ENCODE measurements at regions not wholly inside any gene's neighbourhood (a gene's known extent, or its start where the extent isn't known, plus 50 kb on each side); places are given as distances from the start of the nearest gene placed in this dataset.

DNA sequence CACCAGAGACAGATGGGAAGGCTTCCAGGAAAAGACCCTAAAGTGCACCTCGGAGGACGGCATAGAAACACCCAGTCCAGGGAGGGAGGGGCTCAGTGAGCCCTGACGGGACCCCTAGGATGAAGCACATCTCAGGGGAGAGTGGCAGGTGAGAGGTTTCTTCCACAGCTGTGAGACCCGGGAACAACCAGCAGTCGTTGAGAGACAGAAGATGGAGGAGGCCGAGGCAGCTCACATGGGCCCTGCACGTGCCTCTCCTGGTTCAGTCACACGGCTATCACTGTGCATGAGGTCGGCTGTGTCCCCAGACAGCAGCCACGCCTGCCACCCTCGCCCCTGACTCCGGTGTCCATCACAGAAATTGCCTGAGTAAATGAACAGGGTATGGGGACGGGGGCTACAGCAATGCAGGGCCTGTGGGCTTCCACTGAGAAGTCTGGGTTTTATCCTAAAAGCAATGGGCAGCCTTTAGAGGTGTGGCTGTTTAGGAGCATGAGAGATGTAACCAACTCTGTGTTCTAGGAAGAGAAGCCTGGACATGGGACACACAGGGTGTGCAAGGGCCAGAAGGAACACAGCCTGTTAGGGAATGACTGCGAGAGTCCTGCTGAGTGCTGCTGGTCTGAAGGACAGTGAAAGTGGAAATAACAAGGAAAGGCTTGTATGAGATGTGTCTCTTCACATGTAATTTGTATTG lies 102.0 kb downstream of the TMEM18 start:
- DNase-seq (ENCODE audit: low read depth, low spot score): no peak

DNA sequence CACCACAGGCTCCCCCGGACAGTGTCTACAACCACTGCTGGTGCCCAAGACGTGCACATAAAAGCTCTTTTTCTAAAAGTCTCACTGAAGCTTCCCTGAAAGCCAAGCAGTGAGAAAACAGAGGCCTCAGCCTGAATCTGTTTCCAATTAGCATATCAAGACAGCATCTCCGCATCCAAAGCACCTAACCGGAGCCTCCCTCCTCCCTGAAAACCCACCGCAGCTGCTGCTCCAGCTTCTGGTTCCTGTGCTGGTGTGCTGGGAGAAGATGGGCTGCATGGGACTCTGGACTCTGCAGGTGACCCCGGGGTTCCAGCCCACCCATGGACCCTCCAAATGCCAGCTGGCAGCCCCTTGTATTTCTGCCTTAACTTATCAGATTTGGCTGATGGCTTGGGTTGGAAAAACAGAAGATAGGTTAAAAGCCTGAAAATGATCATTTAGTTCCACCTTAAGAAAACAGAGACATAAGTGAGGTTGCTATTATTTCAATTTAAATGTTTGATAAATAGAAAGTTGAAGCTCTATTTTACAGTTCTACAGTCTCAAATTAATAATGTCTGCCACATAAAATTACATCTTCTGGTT lies 103.3 kb downstream of the TMEM18 start:
- no peak for DNase-seq (ENCODE audit: low read depth, low spot score)

DNA sequence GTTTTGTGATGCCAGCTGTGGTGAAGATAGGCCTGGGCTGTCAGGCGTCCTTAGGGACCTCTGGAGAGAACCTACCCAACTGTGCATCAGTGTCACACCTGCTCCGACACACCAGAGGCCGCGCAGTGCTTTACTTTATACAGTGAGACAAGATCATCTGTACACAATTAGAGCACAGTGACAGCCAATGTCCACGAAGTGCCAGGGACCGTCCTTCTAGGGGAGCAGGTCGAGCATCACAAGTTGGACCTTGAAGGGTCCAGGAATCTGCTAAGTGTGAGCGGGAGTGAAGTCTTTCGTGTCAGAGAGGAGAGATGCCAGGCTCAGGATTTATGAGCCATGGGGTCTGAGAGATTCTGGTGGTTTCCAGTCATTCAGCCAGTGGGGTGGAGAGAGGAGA lies 104.2 kb downstream of the TMEM18 start:
- no peak for DNase-seq (ENCODE audit: low read depth, low spot score)

DNA sequence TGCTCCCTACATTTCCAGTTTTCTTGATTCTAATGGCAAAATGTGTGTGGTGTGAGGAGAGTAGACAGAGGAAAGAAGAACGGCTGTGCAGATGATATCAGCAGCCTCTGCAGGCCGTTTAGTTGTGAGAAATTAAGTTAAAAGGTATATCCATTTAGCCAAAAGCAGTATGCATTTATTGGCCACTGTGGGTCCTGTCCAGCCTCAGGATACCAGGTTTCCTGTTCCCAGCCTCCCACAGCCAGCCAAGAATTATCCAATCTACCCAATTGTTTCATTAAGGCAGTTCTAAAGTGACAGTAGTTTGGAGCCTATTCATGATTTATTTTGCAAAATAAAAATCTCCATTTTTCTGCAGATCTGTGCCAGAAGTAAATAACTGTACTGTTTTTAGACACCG lies 107.5 kb downstream of the TMEM18 start:
- no peak for DNase-seq (ENCODE audit: low read depth, low spot score)

DNA sequence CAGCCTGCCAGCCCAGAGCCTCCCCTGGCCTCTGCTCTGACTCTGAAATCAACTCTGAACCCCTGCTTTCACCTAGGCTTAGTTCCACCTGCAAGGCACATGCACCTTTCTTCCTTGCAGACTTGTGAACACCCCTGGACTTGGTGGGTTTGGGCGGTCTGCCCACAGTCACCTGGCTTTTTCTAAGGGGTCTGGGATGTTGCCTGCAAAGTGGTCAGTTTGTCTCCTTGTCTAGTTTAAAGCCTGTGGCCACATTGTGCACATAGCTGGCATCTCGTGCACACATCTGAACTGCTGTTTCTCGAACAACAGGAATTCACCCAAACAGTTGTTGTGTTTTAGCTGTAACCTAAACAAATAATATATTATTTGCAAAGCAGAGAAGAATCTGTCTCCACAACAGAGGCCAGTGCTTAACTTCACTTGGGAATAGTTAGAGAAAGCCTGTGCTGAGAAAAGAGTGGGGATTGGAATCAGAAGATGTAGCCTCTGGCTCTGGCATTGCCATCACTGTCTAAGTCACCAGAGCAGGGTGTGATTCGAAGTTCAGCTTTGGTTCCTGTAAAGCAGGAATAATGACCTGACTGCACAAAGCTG lies 108.5 kb downstream of the TMEM18 start:
- DNase-seq (ENCODE audit: low read depth, low spot score): no peak

DNA sequence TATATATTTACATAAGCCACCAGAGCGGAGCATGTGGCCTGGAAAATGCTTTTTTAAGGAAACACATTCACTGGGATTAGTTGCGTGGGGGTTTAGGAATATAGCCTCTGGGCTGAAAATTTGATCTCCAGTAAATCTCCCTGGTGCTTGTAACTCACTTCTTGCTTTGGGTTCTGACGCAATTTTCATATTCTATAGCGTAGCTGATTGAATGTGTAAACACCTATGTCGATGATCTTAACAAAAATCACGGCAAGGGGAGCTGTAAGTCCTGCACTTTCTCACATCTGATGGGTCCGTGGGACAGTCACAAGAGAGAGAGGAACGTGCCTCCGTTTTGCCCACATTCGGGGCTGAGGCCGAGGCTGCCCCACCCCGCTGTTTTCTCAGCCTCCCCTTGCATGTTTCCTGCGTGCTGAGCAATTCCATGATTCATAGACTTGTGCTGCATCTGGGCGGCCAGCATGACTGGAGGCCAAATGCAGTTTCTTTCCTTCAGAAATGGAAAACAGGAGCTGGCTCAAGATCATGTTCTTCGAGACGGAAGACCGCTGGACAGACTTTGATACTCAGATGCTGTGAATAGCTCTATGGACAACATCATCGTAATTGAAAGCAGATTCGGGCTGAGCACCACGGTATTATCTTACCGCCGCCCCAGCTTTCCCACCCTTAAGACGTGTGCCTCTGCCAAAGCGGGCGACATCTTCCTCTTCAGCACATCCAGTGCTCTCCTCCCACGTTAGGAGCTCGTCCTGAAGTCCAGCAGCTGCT lies 109.2 kb downstream of the TMEM18 start:
- peak; percentile 37 for DNase-seq (ENCODE audit: low read depth, low spot score)

DNA sequence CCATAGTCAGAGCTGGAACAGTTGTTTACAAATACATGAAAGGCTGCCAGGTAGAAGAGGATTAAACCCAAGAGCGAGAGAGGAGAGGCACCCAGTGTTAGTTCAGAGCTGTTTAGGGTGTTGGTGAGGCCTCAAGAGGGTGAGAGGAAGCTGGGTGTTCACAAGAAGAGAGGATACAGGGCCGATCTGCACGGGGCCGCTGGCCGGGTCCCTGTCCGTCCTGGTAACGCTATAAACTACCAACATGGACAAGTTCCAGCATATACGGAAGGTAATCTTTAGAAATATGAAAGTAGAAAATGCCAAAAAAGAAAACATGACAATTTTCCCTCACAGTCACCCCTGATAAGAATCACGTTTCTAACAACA lies 109.7 kb downstream of the TMEM18 start:
- DNase-seq (ENCODE audit: low read depth, low spot score): no peak

DNA sequence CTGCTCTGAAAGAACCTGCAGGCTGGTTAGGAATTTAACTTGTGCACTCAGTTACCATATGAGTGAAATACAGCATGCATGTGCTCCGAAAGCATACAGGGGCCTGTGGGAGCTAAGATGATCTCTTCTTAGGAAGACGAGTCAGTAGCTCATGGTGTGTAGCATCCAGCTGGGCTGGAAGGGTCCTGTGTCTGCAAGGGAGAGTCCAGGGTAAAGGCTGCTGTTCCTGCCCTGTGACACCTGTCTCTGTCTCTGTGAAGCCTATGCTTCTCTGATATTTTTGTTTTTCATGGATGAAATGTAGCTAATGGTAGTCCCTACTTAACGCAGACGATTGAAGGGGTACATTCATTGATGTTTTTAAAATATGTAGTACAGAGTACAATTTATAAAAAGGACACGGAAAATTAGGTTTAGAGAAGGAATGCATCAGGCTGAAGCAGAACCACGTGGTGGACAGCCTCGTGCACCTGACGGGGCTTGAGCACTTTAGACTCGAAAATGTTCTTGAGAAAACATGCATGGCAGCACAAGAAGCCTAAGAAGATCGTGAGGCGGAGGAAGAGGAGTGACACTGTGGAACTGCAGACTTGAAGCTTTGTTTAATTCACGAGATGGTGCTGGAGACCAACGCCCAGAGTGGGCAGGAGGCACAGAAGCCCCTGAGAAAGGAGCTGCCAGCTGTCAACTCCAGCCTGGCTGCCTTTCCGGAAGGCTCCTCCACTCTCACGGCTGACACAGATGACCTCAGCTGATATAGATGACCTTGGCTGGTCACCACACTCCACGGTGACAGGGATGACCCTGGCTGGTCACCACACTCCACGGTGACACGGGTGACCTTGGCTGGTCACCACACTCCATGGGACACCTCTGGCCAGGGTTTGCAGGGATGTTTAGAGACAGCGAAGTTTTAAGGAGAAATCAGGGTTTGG lies 110.6 kb downstream of the TMEM18 start:
- DNase-seq (ENCODE audit: low read depth, low spot score): no peak

DNA sequence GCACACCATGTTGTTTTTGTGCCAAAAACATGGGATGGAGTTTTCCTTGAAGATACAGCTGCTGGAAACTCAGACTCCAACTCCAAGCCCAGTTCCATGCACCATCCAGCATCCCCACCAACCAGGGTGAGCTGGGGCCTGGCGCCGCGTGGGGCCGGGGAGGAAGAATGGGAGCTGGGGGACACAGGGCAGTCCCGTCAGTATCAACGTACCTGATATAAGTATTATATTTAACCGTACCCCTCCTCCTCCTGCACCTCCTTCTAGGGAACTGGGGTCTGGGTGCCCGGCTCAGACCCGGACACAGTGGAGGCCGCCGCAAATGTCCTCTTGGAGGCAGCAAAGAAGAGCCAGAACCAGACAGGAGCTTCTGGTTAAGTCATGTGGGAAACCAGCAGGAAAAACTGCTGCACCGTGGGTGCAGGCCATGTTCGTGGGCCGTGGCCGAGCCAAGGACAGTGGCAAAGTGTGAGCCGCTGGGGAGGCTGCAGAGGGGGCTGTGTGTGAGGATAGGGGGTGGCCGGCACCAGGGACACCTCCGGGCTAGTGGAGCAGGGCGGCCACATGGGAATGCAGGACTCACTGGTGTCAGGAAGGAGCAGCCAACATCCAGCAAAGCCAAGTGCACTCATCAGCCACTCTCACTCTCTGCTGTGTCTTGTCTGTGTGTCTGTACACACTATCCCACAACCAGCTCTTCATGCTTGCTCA lies 112.6 kb downstream of the TMEM18 start:
- DNase-seq (ENCODE audit: low read depth, low spot score): no peak

DNA sequence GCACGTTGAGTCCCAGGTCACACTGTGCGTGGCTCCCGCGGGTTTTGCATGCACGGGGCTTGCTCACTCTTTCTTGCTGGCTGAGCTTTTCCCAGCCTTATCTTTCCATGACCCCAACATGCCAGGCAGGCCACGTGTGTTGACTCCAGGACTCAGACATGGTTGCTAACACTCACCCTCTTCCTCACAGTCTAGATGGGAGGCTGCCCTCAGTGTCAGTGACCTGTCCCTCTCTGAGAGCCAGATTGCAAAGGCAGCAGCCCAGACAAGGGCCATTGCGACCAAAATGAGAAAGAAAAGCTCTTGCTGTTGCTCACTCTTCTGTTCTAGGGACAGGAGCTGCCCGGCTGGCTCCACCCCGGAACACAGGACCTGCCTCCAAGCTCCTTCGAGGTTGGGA lies 113.7 kb downstream of the TMEM18 start:
- DNase-seq (ENCODE audit: low read depth, low spot score): no peak

DNA sequence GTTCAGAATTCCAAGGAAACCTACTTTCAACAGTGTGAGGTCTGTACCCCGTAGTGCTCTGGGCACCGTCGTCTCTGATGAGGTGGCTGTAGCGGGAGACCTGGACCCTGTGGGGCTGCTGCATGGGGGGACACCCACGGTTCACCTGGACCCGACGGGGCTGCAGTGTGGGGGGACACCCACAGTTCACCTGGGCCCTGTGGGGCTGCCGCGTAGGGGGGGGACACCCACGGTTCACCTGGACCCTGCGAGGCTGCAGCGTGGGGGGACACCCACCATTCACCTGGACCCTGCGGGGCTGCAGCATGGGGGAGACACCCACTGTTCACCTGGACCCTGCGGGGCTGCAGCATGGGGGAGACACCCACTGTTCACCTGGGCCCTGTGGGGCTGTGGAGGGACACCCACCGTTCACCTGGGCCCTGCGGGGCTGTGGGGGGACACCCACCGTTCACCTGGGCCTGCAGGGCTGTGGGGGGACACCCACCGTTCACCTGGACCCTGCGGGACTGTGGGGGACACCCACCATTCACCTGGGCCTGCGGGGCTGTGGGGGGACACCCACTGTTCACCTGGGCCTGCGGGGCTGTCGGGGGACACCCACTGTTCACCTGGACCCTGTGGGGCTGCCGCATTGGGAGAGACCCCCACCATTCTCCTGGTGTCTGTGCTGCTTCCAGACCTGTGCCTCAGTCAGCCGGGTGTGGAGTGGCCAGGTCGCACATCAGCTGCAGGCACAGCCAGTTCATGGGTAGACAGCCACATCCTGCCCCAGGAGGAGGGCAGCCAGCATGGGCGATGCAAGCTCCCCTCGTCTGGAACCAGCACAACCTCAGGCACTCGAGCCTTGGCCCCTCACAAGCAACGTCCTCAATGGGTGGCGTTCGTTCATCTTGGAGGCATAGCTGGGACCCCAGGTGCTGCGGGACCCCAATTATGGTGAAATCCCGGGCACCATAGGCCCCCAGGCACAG lies 114.5 kb downstream of the TMEM18 start:
- no peak for DNase-seq (ENCODE audit: low read depth, low spot score)

DNA sequence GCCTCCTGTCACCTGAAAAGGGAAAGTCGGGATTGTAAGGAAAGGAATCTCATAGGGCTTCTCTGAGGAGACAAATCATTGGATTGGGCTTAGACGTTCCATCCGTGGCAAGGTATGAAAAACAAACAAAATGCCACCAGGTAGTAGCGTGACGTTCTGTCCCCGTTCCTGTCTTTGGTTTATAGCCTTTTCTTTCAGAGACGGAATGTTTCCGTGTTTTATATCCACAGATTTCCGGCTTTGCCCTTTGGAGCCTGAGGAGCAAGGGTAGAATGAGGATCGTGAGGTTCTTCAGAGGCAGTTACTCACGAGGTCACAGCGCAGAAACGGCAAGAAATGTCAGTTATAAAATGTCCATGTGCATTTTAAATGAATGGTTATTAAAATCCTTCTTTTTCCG lies 118.3 kb downstream of the TMEM18 start:
- DNase-seq (ENCODE audit: low read depth, low spot score): no peak

DNA sequence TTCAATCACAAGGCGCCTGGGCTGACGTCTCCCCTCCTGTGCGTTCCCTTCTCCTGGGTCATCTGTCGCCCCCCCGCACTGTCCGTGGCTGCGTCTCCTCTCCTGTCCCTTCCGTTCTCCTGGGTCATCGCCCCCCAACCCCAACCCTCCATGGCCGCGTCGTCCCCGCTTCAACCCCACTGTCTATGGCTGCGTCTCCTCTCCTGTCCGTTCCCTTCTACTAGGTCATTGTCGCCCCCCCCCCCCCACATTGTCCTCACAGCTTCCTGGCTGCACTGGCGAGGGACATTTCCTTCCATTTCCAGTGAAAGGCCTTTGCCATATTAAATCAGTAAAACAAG lies 118.9 kb downstream of the TMEM18 start:
- no peak for DNase-seq (ENCODE audit: low read depth, low spot score)

DNA sequence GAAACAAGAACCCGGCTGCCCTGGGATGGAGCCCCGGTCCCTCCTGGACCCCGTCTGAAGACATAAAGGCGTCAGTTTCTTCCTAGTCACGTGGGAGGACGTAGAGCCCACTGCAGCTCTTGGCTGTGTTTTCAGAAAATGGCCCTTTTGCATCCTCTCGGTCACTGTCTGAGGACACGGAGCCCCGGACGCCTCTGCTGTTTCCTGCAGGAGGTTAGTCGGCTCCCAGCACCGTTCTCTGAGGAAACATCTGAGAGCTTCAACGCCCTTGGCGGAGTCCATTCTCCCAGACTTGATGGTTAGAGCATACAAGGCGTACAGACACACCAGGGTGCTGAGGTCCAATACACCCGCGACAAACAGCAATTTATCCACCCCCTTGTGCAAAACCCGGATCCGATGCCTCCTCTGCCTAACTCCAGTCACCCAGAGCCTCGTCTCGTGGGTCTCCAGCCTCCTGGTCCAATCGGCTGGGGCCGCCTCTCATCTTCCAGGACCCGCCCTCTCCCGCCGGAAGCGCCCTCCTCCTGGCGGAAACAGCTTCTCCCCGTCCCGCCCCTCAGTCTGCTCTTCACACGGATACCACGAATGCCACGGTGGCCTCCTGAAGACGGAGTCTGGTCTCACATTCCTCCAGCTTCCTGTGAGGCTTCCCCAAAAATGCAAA lies 119.4 kb downstream of the TMEM18 start:
- DNase-seq (ENCODE audit: low read depth, low spot score): no peak

DNA sequence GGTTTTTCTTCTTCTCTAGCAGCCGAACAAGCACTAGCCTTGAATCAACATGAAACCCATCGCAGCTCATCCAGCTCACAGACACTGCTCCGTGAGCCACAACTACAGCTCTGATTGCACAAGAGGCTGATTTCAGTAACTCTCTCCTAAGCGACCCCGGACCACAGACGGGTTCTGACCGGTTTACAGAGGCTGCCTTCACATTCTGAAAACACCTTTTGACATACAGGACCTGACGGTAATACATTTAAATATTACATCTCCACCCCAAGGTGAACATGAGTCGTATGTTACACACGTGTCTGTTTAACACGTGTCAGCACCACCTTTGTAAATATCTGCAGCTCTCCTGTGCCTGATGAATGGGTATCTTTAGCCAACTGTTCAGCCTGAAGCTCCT lies 120.7 kb downstream of the TMEM18 start:
- DNase-seq (ENCODE audit: low read depth, low spot score): no peak

DNA sequence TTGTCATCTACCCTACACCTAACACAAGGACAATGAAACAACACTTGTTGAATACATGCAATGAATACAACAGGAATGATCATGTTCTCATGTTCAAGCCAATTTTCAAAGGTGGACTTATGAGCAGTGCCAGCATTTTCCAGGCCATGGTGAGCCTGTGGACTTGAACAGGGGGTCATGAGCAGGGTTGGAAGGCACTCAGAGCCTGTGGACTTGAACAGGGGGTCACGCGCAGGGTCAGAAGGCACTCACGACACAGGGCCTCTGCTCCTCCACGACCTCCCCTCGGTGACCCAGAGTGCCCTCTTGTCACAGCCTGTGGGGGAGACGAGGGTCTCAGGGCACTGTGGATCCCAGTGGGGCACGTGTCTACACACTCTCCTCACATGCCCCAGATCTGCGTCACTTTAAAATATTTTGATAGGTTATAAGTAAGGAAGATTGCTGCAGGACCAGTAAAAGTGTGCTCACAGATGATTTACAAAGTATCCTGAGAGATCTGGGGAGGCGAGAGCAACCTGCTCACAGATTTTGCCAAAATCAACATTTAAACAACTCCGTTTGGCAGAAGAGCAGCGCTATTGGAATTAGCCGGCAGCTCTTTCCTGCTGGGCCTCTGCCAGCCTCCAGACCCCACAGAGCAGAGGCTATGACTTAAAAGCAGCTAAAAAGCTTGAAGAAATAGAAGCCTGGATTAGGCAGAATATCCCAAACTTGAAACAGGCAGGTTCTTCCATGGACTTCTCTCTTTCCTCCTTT lies 121.9 kb downstream of the TMEM18 start:
- DNase-seq (ENCODE audit: low read depth, low spot score): no peak

DNA sequence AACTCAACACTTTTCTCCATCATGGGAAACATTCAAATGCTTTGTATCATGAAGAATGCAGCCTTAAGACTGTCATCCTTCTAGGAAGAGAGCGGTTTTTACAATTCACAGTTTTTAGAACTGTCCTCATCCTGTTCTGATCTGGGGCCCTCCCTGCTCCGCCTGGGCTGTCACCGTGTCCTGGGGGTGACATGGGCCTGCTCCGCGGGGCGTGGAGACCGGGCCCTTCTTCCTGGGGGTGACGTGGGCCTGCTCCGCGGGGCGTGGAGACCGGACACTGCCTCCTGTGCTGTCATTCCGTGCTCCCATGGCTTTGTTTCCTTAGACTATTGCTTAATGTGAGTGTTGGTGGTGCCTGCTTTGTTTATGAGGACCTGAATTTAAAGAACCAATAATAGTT lies 122.8 kb downstream of the TMEM18 start:
- no peak for DNase-seq (ENCODE audit: low read depth, low spot score)

DNA sequence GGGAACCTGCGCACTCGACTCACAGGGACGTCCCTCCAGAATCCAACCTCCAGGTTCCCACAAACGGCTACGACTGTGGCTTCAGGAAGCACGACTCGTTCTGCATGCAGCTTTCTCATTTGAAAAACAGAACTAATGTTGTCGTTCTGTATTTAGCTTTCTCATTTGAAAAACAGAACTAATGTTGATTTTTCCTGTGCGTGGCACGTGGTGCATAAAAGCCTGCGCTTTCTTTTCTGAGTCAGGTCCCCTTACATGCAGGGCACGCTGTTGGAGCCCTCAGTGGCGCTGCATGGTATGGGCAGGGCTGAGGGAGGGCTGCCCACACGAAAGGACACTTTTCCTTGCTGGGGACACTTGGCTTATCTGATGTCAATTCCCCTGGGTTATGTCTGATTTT lies 124.3 kb downstream of the TMEM18 start:
- DNase-seq (ENCODE audit: low read depth, low spot score): no peak

DNA sequence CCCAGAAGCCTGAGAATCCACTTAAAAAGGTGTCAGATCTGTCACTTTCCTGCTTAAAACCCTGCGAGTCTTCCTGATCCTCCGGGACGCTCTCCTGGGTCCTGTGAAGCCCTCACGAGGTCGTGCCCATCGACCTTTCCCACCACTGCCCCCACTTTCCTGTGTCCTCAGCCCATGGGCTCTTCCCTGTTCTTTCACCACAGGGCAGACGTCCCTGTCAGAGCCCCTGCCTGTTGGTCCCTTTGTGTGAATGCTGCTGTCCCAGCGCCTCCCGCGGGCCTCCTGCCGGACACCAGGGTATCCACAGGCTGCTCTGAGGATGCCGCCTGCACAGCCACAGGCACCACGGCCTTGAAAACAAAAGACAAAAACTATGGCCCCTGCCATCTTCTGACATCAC lies 125.6 kb downstream of the TMEM18 start:
- no peak for DNase-seq (ENCODE audit: low read depth, low spot score)

Measured in smooth muscle cell of the brain vasculature (primary cell).